Ascending aorta (tissue), 2 donors: ENCODE measurements at regions not wholly inside any gene's neighbourhood (a gene's known extent, or its start where the extent isn't known, plus 50 kb on each side); places are given as distances from the start of the nearest gene placed in this dataset.

Source experiments
- DNase-seq, 2 donors: peaks; one replicate each; pipeline ENCODE4 v3.0.0-alpha.2; 2019; ENCODE audit warnings: low spot score in 2 of 2
- H3K27ac ChIP-seq, 2 donors: fragments of 200-600 bp; sonication (generic); one replicate each; pipeline ENCODE4 v1.5.1; 2016 to 2017; ENCODE audit warnings: mild to moderate bottlenecking in 1 of 2
- H3K27me3 ChIP-seq: fragments of 200-600 bp; sonication (generic); one replicate; pipeline ENCODE4 v1.5.1; 2017
- H3K36me3 ChIP-seq, 2 donors: fragments of 200-600 bp; sonication (generic); one replicate each; pipeline ENCODE4 v1.5.1; 2016
- H3K4me1 ChIP-seq, 2 donors: fragments of 200-600 bp; sonication (generic); one replicate each; pipeline ENCODE4 v1.5.1; 2016 to 2017; ENCODE audit warnings: mild to moderate bottlenecking in 1 of 2
- H3K4me3 ChIP-seq, 2 donors: fragments of 200-600 bp; sonication (generic); one replicate each; pipeline ENCODE4 v1.5.1; 2016 to 2017; ENCODE audit warnings: mild to moderate bottlenecking in 1 of 2
- H3K9me3 ChIP-seq, 2 donors: fragments of 200-600 bp; sonication (generic); one replicate each; pipeline ENCODE4 v1.5.1; 2016
- intact Hi-C: fragments of 100-400 bp; cut with DNase I; formaldehyde crosslinking; loops from one replicate; pipeline ENCODE4 v1.15.1; 2023
- TF ChIP-seq, protein P1 (sequence below), 3 experiments: fragments of 200-600 bp in 2 of 3; fragments of 450-650 bp in 1 of 3; sonication (generic) in 2 of 3; IDR thresholded peaks; one replicate each; pipeline ENCODE4 v1.5.1; 2016 to 2019; ENCODE audit warnings: antibody characterized with exemption in 3 of 3, mild to moderate bottlenecking in 1 of 3, moderate library complexity in 1 of 3

DNA sequence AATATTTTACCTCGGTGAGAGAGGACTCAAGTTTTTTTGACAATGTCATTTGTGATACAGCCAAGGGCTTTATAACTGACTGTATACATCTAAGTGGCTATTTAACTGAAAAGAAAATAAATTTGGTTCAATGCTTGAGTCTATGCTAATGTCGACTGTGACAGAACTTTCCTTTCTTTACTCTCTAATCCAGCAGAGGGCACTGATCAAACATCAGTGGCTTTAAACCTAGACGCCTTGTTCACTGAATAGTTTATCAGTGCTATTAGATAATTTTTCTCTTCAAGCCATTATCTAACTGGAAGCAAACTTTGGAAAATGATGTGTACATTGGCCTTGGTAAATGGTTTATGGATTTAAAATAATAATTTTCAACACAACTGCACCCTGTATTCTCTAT, 285.1 kb downstream of the CHL1 start:
- DNase-seq = no peak
- TF ChIP-seq, protein P1, sequence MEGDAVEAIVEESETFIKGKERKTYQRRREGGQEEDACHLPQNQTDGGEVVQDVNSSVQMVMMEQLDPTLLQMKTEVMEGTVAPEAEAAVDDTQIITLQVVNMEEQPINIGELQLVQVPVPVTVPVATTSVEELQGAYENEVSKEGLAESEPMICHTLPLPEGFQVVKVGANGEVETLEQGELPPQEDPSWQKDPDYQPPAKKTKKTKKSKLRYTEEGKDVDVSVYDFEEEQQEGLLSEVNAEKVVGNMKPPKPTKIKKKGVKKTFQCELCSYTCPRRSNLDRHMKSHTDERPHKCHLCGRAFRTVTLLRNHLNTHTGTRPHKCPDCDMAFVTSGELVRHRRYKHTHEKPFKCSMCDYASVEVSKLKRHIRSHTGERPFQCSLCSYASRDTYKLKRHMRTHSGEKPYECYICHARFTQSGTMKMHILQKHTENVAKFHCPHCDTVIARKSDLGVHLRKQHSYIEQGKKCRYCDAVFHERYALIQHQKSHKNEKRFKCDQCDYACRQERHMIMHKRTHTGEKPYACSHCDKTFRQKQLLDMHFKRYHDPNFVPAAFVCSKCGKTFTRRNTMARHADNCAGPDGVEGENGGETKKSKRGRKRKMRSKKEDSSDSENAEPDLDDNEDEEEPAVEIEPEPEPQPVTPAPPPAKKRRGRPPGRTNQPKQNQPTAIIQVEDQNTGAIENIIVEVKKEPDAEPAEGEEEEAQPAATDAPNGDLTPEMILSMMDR (IDR thresholded peaks at IDR 0.05) = peak in 2 of 3 experiments; percentile 25 to 37
- no peaks in the 10 kb centered on the region for H3K27me3 ChIP-seq
- H3K4me3 ChIP-seq = no peak overlapping the region
- no peaks in the 10 kb centered on the region for H3K9me3 ChIP-seq
- intact Hi-C loops = no loop called here
- no peaks in the 10 kb centered on the region for H3K4me1 ChIP-seq
- no peak overlapping the region for H3K27ac ChIP-seq
- no peaks in the 10 kb centered on the region for H3K36me3 ChIP-seq

DNA sequence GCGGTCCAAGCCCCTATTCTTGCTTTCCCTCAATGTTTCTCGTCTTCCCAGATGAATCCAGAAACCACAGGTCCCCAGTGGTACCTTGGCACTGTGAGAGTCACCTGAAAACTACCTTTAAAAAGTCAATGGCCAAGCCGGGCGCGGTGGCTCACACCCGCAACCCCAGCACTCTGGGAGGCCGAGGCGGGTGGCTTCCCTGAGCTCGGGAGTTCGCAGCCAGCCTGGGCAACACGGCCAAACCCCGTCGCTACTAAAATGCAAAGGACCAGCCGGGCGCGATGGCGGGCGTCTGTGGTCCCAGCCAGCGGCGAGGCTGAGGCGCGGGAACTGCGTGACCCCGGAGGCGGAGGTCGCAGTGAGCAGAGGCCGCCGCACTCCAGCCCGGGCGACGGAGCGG, 285.9 kb downstream of the CHL1 start:
- intact Hi-C loops = no loop called here
- TF ChIP-seq, protein P1 (IDR thresholded peaks at IDR 0.05) = no peak
- H3K27me3 ChIP-seq = no peaks in the 10 kb centered on the region
- no peak overlapping the region for H3K27ac ChIP-seq
- H3K4me1 ChIP-seq = no peaks in the 10 kb centered on the region
- H3K36me3 ChIP-seq = no peaks in the 10 kb centered on the region
- H3K4me3 ChIP-seq = no peak overlapping the region
- no peak for DNase-seq
- H3K9me3 ChIP-seq = no peaks in the 10 kb centered on the region

GRCh38 chr3:484341-484740, 287.8 kb downstream of the CHL1 start:
- no peaks in the 10 kb centered on the region for H3K9me3 ChIP-seq
- no peaks in the 10 kb centered on the region for H3K4me1 ChIP-seq
- intact Hi-C loops = no loop called here
- H3K36me3 ChIP-seq = no peaks in the 10 kb centered on the region
- H3K27ac ChIP-seq = peak overlapping the region; percentile 31 to 60
- TF ChIP-seq, protein P1 (IDR thresholded peaks at IDR 0.05) = no peak
- H3K27me3 ChIP-seq = no peaks in the 10 kb centered on the region
- H3K4me3 ChIP-seq = peak overlapping the region; percentile 32
- no peak for DNase-seq

- TF ChIP-seq, protein P1 (IDR thresholded peaks at IDR 0.05) = no peak
- intact Hi-C loops = no loop called here
These were observed 291.1 kb downstream of the CHL1 start for GRCh38 chr3:487614-488013.

DNA sequence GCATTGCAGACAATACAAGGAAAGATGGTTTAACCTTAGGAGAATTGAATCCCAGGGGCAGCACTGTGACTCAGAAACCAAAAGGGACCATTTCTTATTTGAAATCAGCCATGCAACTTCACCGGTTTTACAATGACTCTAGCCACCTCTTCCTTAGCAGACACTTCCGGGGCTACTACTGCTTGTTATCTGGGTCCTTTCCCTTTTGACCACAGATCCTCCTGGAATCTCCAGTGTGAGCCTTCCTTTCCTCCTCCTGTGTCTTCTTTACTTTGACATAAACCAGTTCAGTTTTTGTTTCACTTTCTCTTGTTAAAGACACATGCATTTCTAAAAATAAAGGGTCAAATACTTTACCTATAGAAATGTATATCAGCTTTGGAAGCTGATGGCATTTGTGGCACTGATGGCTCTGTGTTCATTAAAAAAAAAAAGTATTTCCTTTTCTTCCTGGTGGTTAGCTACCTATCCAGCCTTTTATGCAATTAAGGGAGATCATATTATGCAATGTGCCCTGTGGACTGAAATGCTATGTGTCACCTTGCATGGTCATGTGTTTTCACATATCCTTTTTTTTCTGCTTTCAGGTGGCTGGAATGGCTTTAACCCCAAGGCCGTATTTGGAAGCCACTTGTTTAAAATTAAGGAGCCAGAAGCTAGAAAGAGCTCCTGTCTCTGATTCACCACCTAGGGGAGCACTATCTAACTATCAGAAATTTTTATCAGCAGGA, 296.2 kb downstream of the CHL1 start:
- intact Hi-C loops = no loop called here
- H3K36me3 ChIP-seq = no peaks in the 10 kb centered on the region
- DNase-seq = no peak
- no peaks in the 10 kb centered on the region for H3K4me1 ChIP-seq
- TF ChIP-seq, protein P1 (IDR thresholded peaks at IDR 0.05) = no peak
- H3K9me3 ChIP-seq = no peaks in the 10 kb centered on the region
- peak overlapping the region in 1 of 2 donors; percentile 9 for H3K4me3 ChIP-seq
- no peaks in the 10 kb centered on the region for H3K27me3 ChIP-seq
- H3K27ac ChIP-seq = no peak overlapping the region

More at GRCh38 chr3:487614-488013, 291.1 kb downstream of the CHL1 start:
- no peaks in the 10 kb centered on the region for H3K9me3 ChIP-seq
- no peaks in the 10 kb centered on the region for H3K27me3 ChIP-seq
- H3K36me3 ChIP-seq = no peaks in the 10 kb centered on the region
- no peaks in the 10 kb centered on the region for H3K4me1 ChIP-seq
- H3K4me3 ChIP-seq = no peak overlapping the region
- no peak overlapping the region for H3K27ac ChIP-seq
- DNase-seq = no peak
